GM10248 (cell line): ENCODE measurements at regions not wholly inside any gene's neighbourhood (a gene's known extent, or its start where the extent isn't known, plus 50 kb on each side); places are given as distances from the start of the nearest gene placed in this dataset.

Experiments
- CTCF ChIA-PET: fragments of 300-600 bp; sonication (Branson Sonifier 250); formaldehyde crosslinking; extraction: SDS; loops from one replicate; lab custom pipeline; 2021; ENCODE audit warnings: antibody characterized with exemption; lab: Yijun Ruan, JAX
- POLR2A ChIA-PET: fragments of 350-650 bp; sonication (Branson Sonifier 250); formaldehyde crosslinking; extraction: SDS; loops from one replicate; lab custom pipeline; 2020; ENCODE audit warnings: antibody characterized with exemption; lab: Yijun Ruan, JAX
- DNase-seq: peaks from one replicate; pipeline ENCODE4 v3.0.0; 2012; ENCODE audit errors: extremely low spot score
- CTCF ChIP-seq: IDR thresholded peaks from 2 replicates; pipeline ENCODE4 v1.5.1; 2012; ENCODE audit warnings: mild to moderate bottlenecking, low read depth; ENCODE audit errors: extremely low read depth, missing control alignments, control extremely low read depth

- CTCF ChIA-PET: interaction anchor here (1.6 kb wide), 1 partner anchor 14 kb away, joined by 3 read pairs; no protein-coding TSS in a partner anchor
- no peak for DNase-seq
- POLR2A ChIA-PET: no interaction called here
- no peak for TF ChIP-seq CTCF
These were observed 372.3 kb upstream of the IRX2 start for GRCh38 chr5:3123763-3124157.

GRCh38 chr5:3122985-3123762 is 371.7 kb upstream of the IRX2 start:
- ChIA-PET CTCF (interaction anchor here (1.6 kb wide), 1 partner anchor 14 kb away, joined by 3 read pairs; no protein-coding TSS in a partner anchor), POLR2A (no interaction called here)
- no peak for DNase-seq

GRCh38 chr5:3122216-3122615 is 370.7 kb upstream of the IRX2 start:
- CTCF ChIA-PET: no interaction called here
- TF ChIP-seq CTCF: no peak
- no peak for DNase-seq
- POLR2A ChIA-PET: no interaction called here

More at GRCh38 chr5:3122985-3123762, 371.7 kb upstream of the IRX2 start:
- TF ChIP-seq CTCF: no peak

GRCh38 chr5:3121813-3122212 is 370.3 kb upstream of the IRX2 start:
- TF ChIP-seq CTCF: no peak
- DNase-seq: no peak
- POLR2A ChIA-PET: no interaction called here
- CTCF ChIA-PET: no interaction called here

- CTCF ChIA-PET: no interaction called here
- POLR2A ChIA-PET: no interaction called here
- no peak for DNase-seq
- no peak for TF ChIP-seq CTCF
These were observed 368.6 kb upstream of the IRX2 start for GRCh38 chr5:3120028-3120427.

GRCh38 chr5:3119435-3119834 is 368.0 kb upstream of the IRX2 start:
- ChIA-PET CTCF (no interaction called here), POLR2A (no interaction called here)
- DNase-seq: no peak
- TF ChIP-seq CTCF: no peak
